ENCODE measurements at regions not wholly inside any gene's neighbourhood (a gene's known extent, or its start where the extent isn't known, plus 50 kb on each side); places are given as distances from the start of the nearest gene placed in this dataset.
"Not testable (repeated sequence)": the region's sequence is repeated elsewhere in the genome, so short reads cannot be mapped to it uniquely, and the experiment has no call there.

- Histone ChIP-seq H3K4me3 (replicated peaks; ENCODE audit: insufficient read depth, low read length) (no peak overlapping the region), H3K27ac (replicated peaks) (no peak overlapping the region), H3K27me3 (ENCODE audit: insufficient read depth, poor library complexity, severe bottlenecking) (no peaks in the 10 kb centered on the region)
- no peak for DNase-seq (ENCODE audit: low read depth in 1 of 2, low spot score in 1 of 2)
- no peak for TF ChIP-seq GABPA (IDR thresholded peaks at IDR 0.05; ENCODE audit: low read depth)
- TF ChIP-seq SPI1 (IDR thresholded peaks at IDR 0.05; ENCODE audit: borderline replicate concordance, low read depth) = no peak
- TF ChIP-seq, protein P1, sequence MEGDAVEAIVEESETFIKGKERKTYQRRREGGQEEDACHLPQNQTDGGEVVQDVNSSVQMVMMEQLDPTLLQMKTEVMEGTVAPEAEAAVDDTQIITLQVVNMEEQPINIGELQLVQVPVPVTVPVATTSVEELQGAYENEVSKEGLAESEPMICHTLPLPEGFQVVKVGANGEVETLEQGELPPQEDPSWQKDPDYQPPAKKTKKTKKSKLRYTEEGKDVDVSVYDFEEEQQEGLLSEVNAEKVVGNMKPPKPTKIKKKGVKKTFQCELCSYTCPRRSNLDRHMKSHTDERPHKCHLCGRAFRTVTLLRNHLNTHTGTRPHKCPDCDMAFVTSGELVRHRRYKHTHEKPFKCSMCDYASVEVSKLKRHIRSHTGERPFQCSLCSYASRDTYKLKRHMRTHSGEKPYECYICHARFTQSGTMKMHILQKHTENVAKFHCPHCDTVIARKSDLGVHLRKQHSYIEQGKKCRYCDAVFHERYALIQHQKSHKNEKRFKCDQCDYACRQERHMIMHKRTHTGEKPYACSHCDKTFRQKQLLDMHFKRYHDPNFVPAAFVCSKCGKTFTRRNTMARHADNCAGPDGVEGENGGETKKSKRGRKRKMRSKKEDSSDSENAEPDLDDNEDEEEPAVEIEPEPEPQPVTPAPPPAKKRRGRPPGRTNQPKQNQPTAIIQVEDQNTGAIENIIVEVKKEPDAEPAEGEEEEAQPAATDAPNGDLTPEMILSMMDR (IDR thresholded peaks at IDR 0.05; ENCODE audit: insufficient read depth, low read length) = no peak
- no peak for TF ChIP-seq POLR2AphosphoS5 (IDR thresholded peaks at IDR 0.05; ENCODE audit: low read depth)
- TF ChIP-seq, protein P2, sequence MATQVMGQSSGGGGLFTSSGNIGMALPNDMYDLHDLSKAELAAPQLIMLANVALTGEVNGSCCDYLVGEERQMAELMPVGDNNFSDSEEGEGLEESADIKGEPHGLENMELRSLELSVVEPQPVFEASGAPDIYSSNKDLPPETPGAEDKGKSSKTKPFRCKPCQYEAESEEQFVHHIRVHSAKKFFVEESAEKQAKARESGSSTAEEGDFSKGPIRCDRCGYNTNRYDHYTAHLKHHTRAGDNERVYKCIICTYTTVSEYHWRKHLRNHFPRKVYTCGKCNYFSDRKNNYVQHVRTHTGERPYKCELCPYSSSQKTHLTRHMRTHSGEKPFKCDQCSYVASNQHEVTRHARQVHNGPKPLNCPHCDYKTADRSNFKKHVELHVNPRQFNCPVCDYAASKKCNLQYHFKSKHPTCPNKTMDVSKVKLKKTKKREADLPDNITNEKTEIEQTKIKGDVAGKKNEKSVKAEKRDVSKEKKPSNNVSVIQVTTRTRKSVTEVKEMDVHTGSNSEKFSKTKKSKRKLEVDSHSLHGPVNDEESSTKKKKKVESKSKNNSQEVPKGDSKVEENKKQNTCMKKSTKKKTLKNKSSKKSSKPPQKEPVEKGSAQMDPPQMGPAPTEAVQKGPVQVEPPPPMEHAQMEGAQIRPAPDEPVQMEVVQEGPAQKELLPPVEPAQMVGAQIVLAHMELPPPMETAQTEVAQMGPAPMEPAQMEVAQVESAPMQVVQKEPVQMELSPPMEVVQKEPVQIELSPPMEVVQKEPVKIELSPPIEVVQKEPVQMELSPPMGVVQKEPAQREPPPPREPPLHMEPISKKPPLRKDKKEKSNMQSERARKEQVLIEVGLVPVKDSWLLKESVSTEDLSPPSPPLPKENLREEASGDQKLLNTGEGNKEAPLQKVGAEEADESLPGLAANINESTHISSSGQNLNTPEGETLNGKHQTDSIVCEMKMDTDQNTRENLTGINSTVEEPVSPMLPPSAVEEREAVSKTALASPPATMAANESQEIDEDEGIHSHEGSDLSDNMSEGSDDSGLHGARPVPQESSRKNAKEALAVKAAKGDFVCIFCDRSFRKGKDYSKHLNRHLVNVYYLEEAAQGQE (IDR thresholded peaks at IDR 0.05; ENCODE audit: insufficient replicate concordance, low read depth) = no peak
Observed at GRCh38 chr12:126944684-126945083, 1322.3 kb upstream of the TMEM132C start.

- H3K4me3 ChIP-seq (replicated peaks; ENCODE audit: insufficient read depth, low read length); DNase-seq (ENCODE audit: low read depth in 1 of 2, low spot score in 1 of 2); H3K27me3 ChIP-seq (ENCODE audit: insufficient read depth, poor library complexity, severe bottlenecking); H3K27ac ChIP-seq (replicated peaks): not testable (repeated sequence)
Observed at GRCh38 chr12:126946958-126947357, 1320.0 kb upstream of the TMEM132C start.

- no peak for DNase-seq (ENCODE audit: low read depth in 1 of 2, low spot score in 1 of 2)
- H3K4me3 ChIP-seq (replicated peaks; ENCODE audit: insufficient read depth, low read length) = no peak overlapping the region
- no peak overlapping the region for H3K27ac ChIP-seq (replicated peaks)
- H3K27me3 ChIP-seq (ENCODE audit: insufficient read depth, poor library complexity, severe bottlenecking) = no peaks in the 10 kb centered on the region
- TF ChIP-seq POLR2AphosphoS5 (IDR thresholded peaks at IDR 0.05; ENCODE audit: low read depth) = no peak
Observed at GRCh38 chr12:126949558-126949957, 1317.4 kb upstream of the TMEM132C start.

DNA sequence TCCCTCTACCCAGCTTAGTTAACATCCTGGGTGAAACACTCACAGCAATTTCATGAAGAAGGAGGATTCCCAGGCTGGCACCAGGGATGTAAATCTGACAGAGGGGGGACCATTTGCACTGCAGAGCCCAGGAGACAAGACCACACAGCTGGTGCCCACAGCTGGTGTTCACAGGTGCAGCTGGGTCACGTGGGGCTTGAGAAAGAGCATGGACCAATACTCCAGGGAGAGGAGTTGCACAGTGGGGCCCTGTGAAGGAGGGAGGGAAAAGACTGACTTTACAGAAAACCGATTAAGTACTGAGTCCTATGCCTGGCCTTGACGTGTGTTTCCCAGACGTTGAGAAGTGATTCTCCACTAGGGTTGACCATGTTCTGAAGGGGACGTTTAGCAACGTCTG, 1316.7 kb upstream of the TMEM132C start:
- H3K27me3 ChIP-seq (ENCODE audit: insufficient read depth, poor library complexity, severe bottlenecking) = no peaks in the 10 kb centered on the region
- TF ChIP-seq POLR2AphosphoS5 (IDR thresholded peaks at IDR 0.05; ENCODE audit: low read depth) (no peak), GABPA (IDR thresholded peaks at IDR 0.05; ENCODE audit: low read depth) (no peak), SPI1 (IDR thresholded peaks at IDR 0.05; ENCODE audit: borderline replicate concordance, low read depth) (no peak)
- TF ChIP-seq, protein P1 (IDR thresholded peaks at IDR 0.05; ENCODE audit: insufficient read depth, low read length) = no peak
- TF ChIP-seq, protein P2 (IDR thresholded peaks at IDR 0.05; ENCODE audit: insufficient replicate concordance, low read depth) = no peak
- no peak for DNase-seq (ENCODE audit: low read depth in 1 of 2, low spot score in 1 of 2)
- no peak overlapping the region for H3K4me3 ChIP-seq (replicated peaks; ENCODE audit: insufficient read depth, low read length)
- H3K27ac ChIP-seq (replicated peaks) = no peak overlapping the region

All from HL-60 (cell line).